ENCODE measurements at regions not wholly inside any gene's neighbourhood (a gene's known extent, or its start where the extent isn't known, plus 50 kb on each side); places are given as distances from the start of the nearest gene placed in this dataset.

- peaks cover 0 to 2% of the 10 kb centered on the region in 2 donors for H3K36me3 Mint-ChIP-seq (ENCODE audit: insufficient read depth in 2 of 2)
These were observed 57.4 kb upstream of the FOXC1 start for GRCh38 chr6:1552296-1552761.

GRCh38 chr6:1553562-1554083 is 56.1 kb upstream of the FOXC1 start:
- H3K4me3 Mint-ChIP-seq, result peak overlapping the region; percentile 12 to 94
- peaks cover 24% of the 10 kb centered on the region for H3K4me1 Mint-ChIP-seq (ENCODE audit: low read depth)
- ATAC-seq (replicated peaks in 1 of 2) (no peak), DNase-seq (no peak)
- H3K27me3 Mint-ChIP-seq (ENCODE audit: low read depth), result peaks cover 21% of the 10 kb centered on the region
- H3K27ac Mint-ChIP-seq, result no peak overlapping the region
- H3K36me3 Mint-ChIP-seq (ENCODE audit: insufficient read depth in 2 of 2), result peaks cover 0 to 2% of the 10 kb centered on the region in 2 donors
- H3K9me3 Mint-ChIP-seq, result no peaks in the 10 kb centered on the region

More at GRCh38 chr6:1552296-1552761, 57.4 kb upstream of the FOXC1 start:
- H3K4me3 Mint-ChIP-seq, result no peak overlapping the region
- H3K27ac Mint-ChIP-seq, result no peak overlapping the region
- peaks cover 24% of the 10 kb centered on the region for H3K4me1 Mint-ChIP-seq (ENCODE audit: low read depth)
- peak in 1 of 2 donors; percentile 20 for ATAC-seq (replicated peaks in 1 of 2)
- H3K27me3 Mint-ChIP-seq (ENCODE audit: low read depth), result peaks cover 21% of the 10 kb centered on the region
- DNase-seq, result no peak
- H3K9me3 Mint-ChIP-seq, result no peaks in the 10 kb centered on the region

GRCh38 chr6:1554141-1554475 is 55.6 kb upstream of the FOXC1 start:
- ATAC-seq (replicated peaks in 1 of 2), result no peak
- H3K4me3 Mint-ChIP-seq, result peak overlapping the region; percentile 86 to 94
- peaks cover 21% of the 10 kb centered on the region for H3K27me3 Mint-ChIP-seq (ENCODE audit: low read depth)
- H3K4me1 Mint-ChIP-seq (ENCODE audit: low read depth), result peaks cover 24% of the 10 kb centered on the region
- no peaks in the 10 kb centered on the region for H3K9me3 Mint-ChIP-seq
- DNase-seq, result peak in 1 of 2 donors; percentile 12
- no peak overlapping the region for H3K27ac Mint-ChIP-seq
- peaks cover 0 to 2% of the 10 kb centered on the region in 2 donors for H3K36me3 Mint-ChIP-seq (ENCODE audit: insufficient read depth in 2 of 2)

- H3K9me3 Mint-ChIP-seq, result no peaks in the 10 kb centered on the region
- peak; percentile 92 to 93 for ATAC-seq (replicated peaks in 1 of 2)
- H3K27me3 Mint-ChIP-seq (ENCODE audit: low read depth), result peaks cover 21% of the 10 kb centered on the region
These were observed 55.0 kb upstream of the FOXC1 start for GRCh38 chr6:1554476-1555310.

GRCh38 chr6:1558388-1558787 is 51.3 kb upstream of the FOXC1 start:
- Mint-ChIP-seq H3K27me3 (ENCODE audit: low read depth) (peaks cover 21% of the 10 kb centered on the region), H3K9me3 (no peaks in the 10 kb centered on the region), H3K4me1 (ENCODE audit: low read depth) (peaks cover 23% of the 10 kb centered on the region), H3K36me3 (ENCODE audit: insufficient read depth in 2 of 2) (peaks cover 0 to 2% of the 10 kb centered on the region in 2 donors), H3K27ac (no peak overlapping the region), H3K4me3 (no peak overlapping the region)
- DNase-seq, result no peak
- ATAC-seq (replicated peaks in 1 of 2), result no peak

More at GRCh38 chr6:1554476-1555310, 55.0 kb upstream of the FOXC1 start:
- H3K4me3 Mint-ChIP-seq, result peak overlapping the region; percentile 86 to 94
- peak; percentile 66 to 84 for DNase-seq
- peak overlapping the region; percentile 87 for H3K27ac Mint-ChIP-seq
- H3K36me3 Mint-ChIP-seq (ENCODE audit: insufficient read depth in 2 of 2), result peaks cover 0 to 2% of the 10 kb centered on the region in 2 donors
- H3K4me1 Mint-ChIP-seq (ENCODE audit: low read depth), result peaks cover 24% of the 10 kb centered on the region
